Body of pancreas (tissue), 4 donors: ENCODE measurements at regions not wholly inside any gene's neighbourhood (a gene's known extent, or its start where the extent isn't known, plus 50 kb on each side); places are given as distances from the start of the nearest gene placed in this dataset.

Experiments
- ATAC-seq: fragments of 150-250 bp; one replicate; pipeline ENCODE4 v1.9.1; 2016
- DNase-seq, 4 donors: peaks; one replicate each; pipeline ENCODE4 v3.0.0-alpha.2; 2019
- H3K27ac ChIP-seq, 4 donors: fragments of 200-600 bp; sonication (generic); 1 replicate in 3 of 4; 2 replicates in 1 of 4; pipeline versions ENCODE4 v1.5.1 to v1.6.1; 2016 to 2019; ENCODE audit warnings: mild to moderate bottlenecking in 1 of 4, mixed read lengths in 1 of 4, moderate library complexity in 1 of 4
- H3K27me3 ChIP-seq, 2 donors: fragments of 200-600 bp; sonication (generic); one replicate each; pipeline ENCODE4 v1.6.0; 2016; ENCODE audit warnings: mild to moderate bottlenecking in 1 of 2
- H3K36me3 ChIP-seq, 2 donors: fragments of 200-600 bp; sonication (generic); replicated peaks in 1 of 2; 2 replicates each; pipeline ENCODE4 v1.5.1; 2016; ENCODE audit warnings: low read depth in 2 of 2; ENCODE audit not compliant: insufficient read depth in 1 of 2
- H3K4me1 ChIP-seq: fragments of 200-600 bp; sonication (generic); one replicate; pipeline ENCODE4 v1.6.0; 2016
- H3K4me3 ChIP-seq, 2 donors: fragments of 200-600 bp; sonication (generic); 1 replicate in 1 of 2; 2 replicates in 1 of 2; pipeline ENCODE4 v1.5.1; 2016 to 2019
- H3K9me3 ChIP-seq, 3 donors: fragments of 200-600 bp; sonication (generic); 1 replicate in 2 of 3; 2 replicates in 1 of 3; pipeline ENCODE4 v1.5.1; 2016
- POLR2A ChIP-seq, 3 donors: fragments of 450-650 bp; IDR thresholded peaks; one replicate each; pipeline ENCODE4 v1.6.1; 2016; ENCODE audit warnings: antibody characterized with exemption in 3 of 3, mild to moderate bottlenecking in 2 of 3
- WGBS, 2 donors: methylation state at CpG; one replicate each; pipeline ENCODE4 v1.1.5; 2017; 5-methylcytosine and 5-hydroxymethylcytosine counted together
- intact Hi-C: fragments of 100-400 bp; cut with DNase I; formaldehyde crosslinking; loops from one replicate; pipeline ENCODE4 v1.15.1; 2023
- TF ChIP-seq, protein P1 (sequence below), 7 experiments: fragments of 450-650 bp in 4 of 7; fragments of 200-600 bp in 3 of 7; sonication (generic) in 3 of 7; IDR thresholded peaks; one replicate each; pipeline ENCODE4 v1.5.1; 2016 to 2019; ENCODE audit warnings: antibody characterized with exemption in 7 of 7

DNA sequence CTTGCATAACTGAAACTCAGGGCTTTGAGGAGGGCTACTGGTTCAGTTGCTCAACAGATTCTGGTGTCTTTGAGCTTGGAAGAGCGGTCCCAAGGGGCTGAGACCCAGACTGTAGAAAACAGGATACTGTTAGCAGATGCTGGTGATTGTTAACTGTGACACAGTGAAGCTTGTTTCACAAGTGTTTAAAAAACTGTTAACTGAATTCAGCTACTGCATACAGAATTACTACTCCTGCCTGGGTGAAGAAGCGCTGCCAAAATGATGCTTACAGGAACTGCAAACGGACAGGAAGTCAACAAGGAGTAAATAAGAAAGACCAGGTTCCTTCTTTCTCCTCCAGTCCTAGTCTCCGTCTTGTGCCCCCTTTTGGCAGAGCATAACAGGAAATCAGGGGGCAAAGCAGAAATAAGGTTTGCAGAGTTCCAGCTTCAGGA is 195.3 kb upstream of the USP25 start:
- H3K27me3 ChIP-seq, result peaks cover 0 to 3% of the 10 kb centered on the region in 2 donors
- H3K27ac ChIP-seq, result no peak overlapping the region
- H3K36me3 ChIP-seq, result no peaks in the 10 kb centered on the region
- no peak overlapping the region for H3K4me3 ChIP-seq
- DNase-seq (no peak), ATAC-seq (no peak)
- TF ChIP-seq, protein P1, sequence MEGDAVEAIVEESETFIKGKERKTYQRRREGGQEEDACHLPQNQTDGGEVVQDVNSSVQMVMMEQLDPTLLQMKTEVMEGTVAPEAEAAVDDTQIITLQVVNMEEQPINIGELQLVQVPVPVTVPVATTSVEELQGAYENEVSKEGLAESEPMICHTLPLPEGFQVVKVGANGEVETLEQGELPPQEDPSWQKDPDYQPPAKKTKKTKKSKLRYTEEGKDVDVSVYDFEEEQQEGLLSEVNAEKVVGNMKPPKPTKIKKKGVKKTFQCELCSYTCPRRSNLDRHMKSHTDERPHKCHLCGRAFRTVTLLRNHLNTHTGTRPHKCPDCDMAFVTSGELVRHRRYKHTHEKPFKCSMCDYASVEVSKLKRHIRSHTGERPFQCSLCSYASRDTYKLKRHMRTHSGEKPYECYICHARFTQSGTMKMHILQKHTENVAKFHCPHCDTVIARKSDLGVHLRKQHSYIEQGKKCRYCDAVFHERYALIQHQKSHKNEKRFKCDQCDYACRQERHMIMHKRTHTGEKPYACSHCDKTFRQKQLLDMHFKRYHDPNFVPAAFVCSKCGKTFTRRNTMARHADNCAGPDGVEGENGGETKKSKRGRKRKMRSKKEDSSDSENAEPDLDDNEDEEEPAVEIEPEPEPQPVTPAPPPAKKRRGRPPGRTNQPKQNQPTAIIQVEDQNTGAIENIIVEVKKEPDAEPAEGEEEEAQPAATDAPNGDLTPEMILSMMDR (IDR thresholded peaks at IDR 0.05), result no peak
- no peak for TF ChIP-seq POLR2A (IDR thresholded peaks at IDR 0.05)
- intact Hi-C loops, result no loop called here
- WGBS, 2 donors, result 59% methylated on average over 4 of the region's 4 CpGs
- no peaks in the 10 kb centered on the region for H3K9me3 ChIP-seq
- no peaks in the 10 kb centered on the region for H3K4me1 ChIP-seq

DNA sequence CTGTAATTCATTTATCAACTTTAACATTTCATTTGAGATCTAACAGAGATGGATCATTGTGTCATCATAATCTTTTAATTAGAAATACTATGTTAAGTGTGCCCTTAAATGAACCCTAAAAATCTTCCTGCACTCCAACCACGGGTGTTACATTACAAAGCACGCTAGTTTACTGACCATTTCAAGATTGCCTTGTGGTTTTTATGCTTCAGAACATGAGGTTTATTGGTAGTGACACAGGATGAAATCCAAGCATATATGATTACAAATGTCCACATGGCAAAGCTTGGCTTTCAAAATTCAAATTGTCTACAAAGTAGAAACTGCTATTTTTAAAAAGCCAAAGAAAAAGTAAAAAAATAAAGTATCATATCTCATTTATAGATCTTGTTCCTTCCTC is 190.4 kb upstream of the USP25 start:
- DNase-seq (no peak), ATAC-seq (no peak)
- no peak overlapping the region for H3K27ac ChIP-seq
- no peaks in the 10 kb centered on the region for H3K27me3 ChIP-seq
- no peaks in the 10 kb centered on the region for H3K9me3 ChIP-seq
- no peak for TF ChIP-seq POLR2A (IDR thresholded peaks at IDR 0.05)
- TF ChIP-seq, protein P1 (IDR thresholded peaks at IDR 0.05), result no peak
- H3K36me3 ChIP-seq, result no peaks in the 10 kb centered on the region
- H3K4me1 ChIP-seq, result no peaks in the 10 kb centered on the region
- 45 to 48% methylated on average over 2 of the region's 2 CpGs for WGBS, 2 donors
- intact Hi-C loops, result no loop called here
- no peak overlapping the region for H3K4me3 ChIP-seq

DNA sequence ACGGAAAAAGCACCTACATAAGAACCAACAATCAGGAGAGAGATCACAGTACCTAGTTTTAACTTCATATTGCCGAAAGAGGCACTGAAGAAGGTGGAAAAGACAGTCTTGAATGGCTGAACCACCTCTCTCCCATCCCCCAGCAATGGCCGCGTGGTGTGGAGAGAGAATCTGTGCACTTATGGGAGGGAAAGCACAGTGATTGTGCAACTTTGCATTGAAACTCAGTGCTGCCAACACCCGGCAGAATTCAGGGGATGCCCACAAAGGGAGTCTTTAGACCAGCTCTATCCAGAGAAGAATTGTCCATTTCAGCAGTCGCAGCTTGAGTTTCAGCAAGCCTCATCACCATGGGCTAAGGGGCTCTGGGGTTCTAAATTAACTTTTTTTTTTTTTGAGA is 186.3 kb upstream of the USP25 start:
- intact Hi-C loops, result no loop called here
- Histone ChIP-seq H3K36me3 (no peaks in the 10 kb centered on the region), H3K27me3 (no peaks in the 10 kb centered on the region), H3K4me3 (no peak overlapping the region), H3K9me3 (no peaks in the 10 kb centered on the region), H3K27ac (no peak overlapping the region), H3K4me1 (no peaks in the 10 kb centered on the region)
- DNase-seq (no peak), ATAC-seq (no peak)
- TF ChIP-seq, protein P1 (IDR thresholded peaks at IDR 0.05), result no peak
- TF ChIP-seq POLR2A (IDR thresholded peaks at IDR 0.05), result no peak
- WGBS, 2 donors, result 52 to 70% methylated on average over 6 of the region's 6 CpGs

DNA sequence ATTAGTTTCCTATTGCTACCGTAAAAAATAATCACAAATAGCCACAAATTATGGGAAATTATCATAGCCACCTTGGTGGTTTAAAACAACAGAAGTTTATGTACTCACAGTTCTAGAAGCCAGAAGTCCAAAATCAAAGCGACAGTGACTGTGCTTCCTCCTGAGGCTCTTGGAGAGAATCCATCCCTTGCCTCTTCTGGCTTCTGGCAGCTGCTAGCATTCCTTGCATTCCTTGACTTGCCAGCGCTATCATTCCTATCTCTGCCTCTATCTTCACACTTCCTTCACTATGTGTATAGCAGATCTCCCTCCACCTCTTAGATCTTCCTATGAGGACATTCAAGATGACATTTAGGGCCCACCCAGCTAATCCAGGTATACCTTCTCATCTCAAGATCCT is 180.1 kb upstream of the USP25 start:
- WGBS, 2 donors, result 42 to 64% methylated on average over 3 of the region's 3 CpGs
- Histone ChIP-seq H3K27ac (no peak overlapping the region), H3K9me3 (no peaks in the 10 kb centered on the region), H3K4me1 (no peaks in the 10 kb centered on the region), H3K36me3 (no peaks in the 10 kb centered on the region), H3K4me3 (no peak overlapping the region), H3K27me3 (no peaks in the 10 kb centered on the region)
- ATAC-seq (no peak), DNase-seq (no peak)
- intact Hi-C loops, result no loop called here
- no peak for TF ChIP-seq POLR2A (IDR thresholded peaks at IDR 0.05)
- TF ChIP-seq, protein P1 (IDR thresholded peaks at IDR 0.05), result no peak

DNA sequence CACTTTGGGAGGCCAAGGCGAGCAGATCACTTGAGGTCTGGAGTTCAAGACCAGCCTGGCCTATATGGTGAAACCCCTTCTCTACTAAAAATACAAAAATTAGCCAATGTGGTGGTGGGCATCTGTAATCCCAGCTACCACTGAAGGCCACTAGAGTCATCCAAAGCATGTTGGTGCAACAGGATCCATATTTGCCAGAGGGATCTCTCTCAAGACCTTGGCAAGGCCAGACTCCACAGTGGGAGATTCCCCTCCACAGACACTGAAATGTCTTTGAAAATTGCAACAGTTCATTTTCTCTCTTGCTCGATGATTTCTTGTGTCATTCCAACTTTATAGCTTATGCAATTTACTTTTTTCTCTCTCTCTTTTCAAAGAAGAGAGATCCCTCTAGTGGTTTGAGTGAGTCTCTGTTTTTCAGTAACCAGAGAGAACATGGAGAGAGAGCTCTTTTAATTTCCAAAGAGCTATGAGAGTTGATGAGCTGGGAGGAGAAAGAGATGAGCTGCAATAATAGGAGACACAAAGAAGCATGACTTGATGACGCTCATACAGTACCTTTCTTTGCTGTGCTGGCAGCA is 176.8 kb upstream of the USP25 start:
- no peak overlapping the region for H3K4me3 ChIP-seq
- intact Hi-C loops, result no loop called here
- no peaks in the 10 kb centered on the region for H3K4me1 ChIP-seq
- no peaks in the 10 kb centered on the region for H3K36me3 ChIP-seq
- H3K27me3 ChIP-seq, result no peaks in the 10 kb centered on the region
- no peak for TF ChIP-seq POLR2A (IDR thresholded peaks at IDR 0.05)
- TF ChIP-seq, protein P1 (IDR thresholded peaks at IDR 0.05), result peak in 4 of 7 experiments; percentile 10 to 24 (median 16)
- WGBS, 2 donors, result 55 to 60% methylated on average over 3 of the region's 3 CpGs
- no peaks in the 10 kb centered on the region for H3K9me3 ChIP-seq
- ATAC-seq (no peak), DNase-seq (no peak)
- no peak overlapping the region for H3K27ac ChIP-seq
